ENCODE measurements at regions not wholly inside any gene's neighbourhood (a gene's known extent, or its start where the extent isn't known, plus 50 kb on each side); places are given as distances from the start of the nearest gene placed in this dataset.

DNA sequence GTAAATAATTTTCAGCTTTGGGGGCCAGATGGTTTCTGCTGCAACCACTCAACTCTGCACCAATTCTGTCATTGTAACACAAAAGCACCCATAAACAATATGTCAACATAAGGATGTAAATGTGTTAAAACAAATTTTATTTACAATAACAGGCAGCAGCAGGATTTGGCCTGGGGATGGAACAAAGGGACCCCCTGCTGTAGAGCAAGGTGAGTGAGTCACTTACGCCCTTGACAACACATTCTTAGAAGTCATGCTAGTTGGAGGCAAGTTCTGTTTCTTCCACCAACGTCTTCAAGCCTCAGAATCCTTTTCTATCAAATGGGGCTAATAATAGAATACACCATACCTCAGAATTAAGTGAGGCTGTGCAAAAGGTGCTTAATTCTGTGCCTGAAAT, 610.2 kb upstream of the SYT4 start:
- DNase-seq (ENCODE audit: low read depth) = no peak
- no peak overlapping the region for H3K4me3 ChIP-seq (ENCODE audit: low read length)
- no peak for TF ChIP-seq CTCF (conservative IDR thresholded peaks at IDR 0.05; ENCODE audit: low read depth, low read length)

DNA sequence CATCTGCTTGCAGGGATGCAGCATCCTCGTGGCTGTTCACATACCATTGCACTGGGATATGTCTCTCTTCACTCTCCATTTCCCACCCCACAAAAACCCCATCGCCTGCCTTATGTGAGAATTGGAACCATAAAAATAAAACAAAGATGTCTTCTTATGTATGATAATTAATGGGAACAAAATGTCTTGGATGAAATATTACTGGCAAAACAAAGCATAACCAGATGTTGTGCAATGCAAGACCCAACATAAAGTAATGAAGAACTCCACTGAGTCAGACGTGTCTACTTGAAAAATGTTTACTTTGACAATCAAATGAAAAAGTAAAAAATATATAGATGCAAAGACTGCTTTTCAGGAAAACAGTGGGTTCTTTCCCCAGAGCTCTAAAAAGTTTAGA, 611.3 kb upstream of the SYT4 start:
- no peak for TF ChIP-seq CTCF (conservative IDR thresholded peaks at IDR 0.05; ENCODE audit: low read depth, low read length)
- H3K4me3 ChIP-seq (ENCODE audit: low read length) = no peak overlapping the region
- DNase-seq (ENCODE audit: low read depth) = no peak

GRCh38 chr18:43893001-43893637, 615.8 kb upstream of the SYT4 start:
- no peak for TF ChIP-seq CTCF (conservative IDR thresholded peaks at IDR 0.05; ENCODE audit: low read depth, low read length)
- DNase-seq (ENCODE audit: low read depth) = no peak

GRCh38 chr18:43904209-43904837, 627.0 kb upstream of the SYT4 start:
- DNase-seq (ENCODE audit: low read depth) = no peak
- H3K4me3 ChIP-seq (ENCODE audit: low read length) = no peak overlapping the region
- no peak for TF ChIP-seq CTCF (conservative IDR thresholded peaks at IDR 0.05; ENCODE audit: low read depth, low read length)

More at GRCh38 chr18:43893001-43893637, 615.8 kb upstream of the SYT4 start:
- no peak overlapping the region for H3K4me3 ChIP-seq (ENCODE audit: low read length)

DNA sequence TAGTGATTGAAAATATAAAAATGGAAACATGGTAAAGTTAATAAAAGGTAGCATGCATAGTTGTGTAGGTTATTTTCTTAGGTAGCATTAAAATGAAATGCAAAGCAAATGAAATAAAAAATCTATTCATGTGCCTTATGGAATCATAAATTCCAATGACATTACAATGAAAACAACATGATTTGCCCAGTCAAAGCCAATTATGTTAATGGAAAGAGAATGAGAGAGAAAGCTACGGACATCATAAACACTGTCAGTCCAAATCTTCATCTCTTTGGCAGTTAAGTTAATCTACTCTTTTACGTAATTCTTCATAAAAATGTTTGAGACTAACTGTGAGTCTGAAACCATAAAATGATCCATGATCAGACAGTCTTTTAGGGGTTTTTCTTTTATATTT, 636.7 kb upstream of the SYT4 start:
- no peak for TF ChIP-seq CTCF (conservative IDR thresholded peaks at IDR 0.05; ENCODE audit: low read depth, low read length)
- no peak overlapping the region for H3K4me3 ChIP-seq (ENCODE audit: low read length)
- DNase-seq (ENCODE audit: low read depth) = peak; percentile 35

- H3K4me3 ChIP-seq (ENCODE audit: low read length) = no peak overlapping the region
- no peak for TF ChIP-seq CTCF (conservative IDR thresholded peaks at IDR 0.05; ENCODE audit: low read depth, low read length)
- DNase-seq (ENCODE audit: low read depth) = no peak
These were observed 639.7 kb upstream of the SYT4 start for GRCh38 chr18:43916984-43917383.

GRCh38 chr18:43917520-43917919, 640.2 kb upstream of the SYT4 start:
- DNase-seq (ENCODE audit: low read depth) = no peak
- TF ChIP-seq CTCF (conservative IDR thresholded peaks at IDR 0.05; ENCODE audit: low read depth, low read length) = no peak

More at GRCh38 chr18:43917520-43917919, 640.2 kb upstream of the SYT4 start:
- H3K4me3 ChIP-seq (ENCODE audit: low read length) = no peak overlapping the region

All from retinal pigment epithelial cell (primary cell).